ENCODE measurements at regions not wholly inside any gene's neighbourhood (a gene's known extent, or its start where the extent isn't known, plus 50 kb on each side); places are given as distances from the start of the nearest gene placed in this dataset.

GRCh38 chr14:42293180-42293579 lies 686.5 kb downstream of the LRFN5 start:
- DNase-seq = no peak

DNA sequence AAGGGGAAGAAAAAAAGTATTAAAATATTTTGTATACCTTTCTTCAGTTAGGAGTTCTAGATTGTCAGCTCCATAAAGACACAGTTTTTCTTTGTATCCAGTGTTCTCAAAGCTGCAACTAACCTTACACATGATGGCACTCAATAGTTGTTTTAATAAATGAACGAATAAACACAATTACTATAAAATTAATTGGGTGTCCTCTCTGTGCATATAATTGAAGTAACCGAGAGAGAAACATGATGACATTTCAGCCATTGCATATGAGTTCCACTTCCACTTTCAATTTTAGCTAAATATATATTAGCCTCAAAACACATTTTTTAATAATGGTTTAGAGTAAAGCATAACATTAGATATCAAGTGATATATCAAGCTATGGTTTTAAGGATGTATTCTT lies 671.2 kb downstream of the LRFN5 start:
- DNase-seq = no peak

DNA sequence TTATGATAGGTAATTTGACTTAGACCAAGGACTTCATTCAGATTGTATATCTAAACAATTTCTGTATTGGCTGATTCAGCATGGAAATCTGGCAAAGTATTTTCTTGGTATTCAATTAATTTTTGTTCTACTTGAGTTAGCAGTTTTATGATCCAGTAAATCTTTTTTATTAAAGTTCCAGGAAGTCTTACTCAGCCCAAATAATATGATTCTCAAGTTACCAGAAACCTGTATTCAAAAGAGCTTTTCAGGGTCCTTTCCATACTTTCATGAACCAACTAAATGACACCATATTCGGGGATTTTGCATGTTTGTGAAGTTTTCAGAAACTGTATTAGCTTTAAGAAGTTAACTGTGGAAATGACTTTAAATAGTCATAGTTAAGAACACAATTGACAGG lies 662.6 kb downstream of the LRFN5 start:
- DNase-seq = no peak

- DNase-seq = no peak
Observed at GRCh38 chr14:42248131-42248530, 641.5 kb downstream of the LRFN5 start.

GRCh38 chr14:42241101-42241500 lies 634.4 kb downstream of the LRFN5 start:
- no peak for DNase-seq

GRCh38 chr14:42229976-42230375 lies 623.3 kb downstream of the LRFN5 start:
- no peak for DNase-seq

DNA sequence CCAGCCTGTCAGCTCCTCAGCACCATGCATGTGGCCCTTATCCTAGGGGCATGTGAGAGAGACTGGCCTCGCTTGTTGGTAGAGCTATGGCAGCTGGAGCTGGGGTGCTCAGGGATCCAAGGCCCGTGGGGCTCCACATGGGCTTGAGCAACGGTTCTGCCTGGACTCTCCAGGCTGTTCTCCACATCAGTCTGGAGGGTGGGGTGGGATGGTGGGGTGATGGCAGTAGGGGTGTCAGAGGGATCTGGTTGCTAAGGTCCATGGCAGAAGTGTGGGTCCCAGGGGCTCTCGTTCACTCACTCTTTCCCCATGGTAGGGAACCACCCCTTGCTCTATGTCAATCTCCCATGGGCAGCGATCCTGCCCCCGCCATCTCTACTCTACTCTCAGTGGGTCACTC lies 622.6 kb downstream of the LRFN5 start:
- DNase-seq = no peak

- no peak for DNase-seq
Observed at GRCh38 chr14:42228611-42229010, 621.9 kb downstream of the LRFN5 start.

DNA sequence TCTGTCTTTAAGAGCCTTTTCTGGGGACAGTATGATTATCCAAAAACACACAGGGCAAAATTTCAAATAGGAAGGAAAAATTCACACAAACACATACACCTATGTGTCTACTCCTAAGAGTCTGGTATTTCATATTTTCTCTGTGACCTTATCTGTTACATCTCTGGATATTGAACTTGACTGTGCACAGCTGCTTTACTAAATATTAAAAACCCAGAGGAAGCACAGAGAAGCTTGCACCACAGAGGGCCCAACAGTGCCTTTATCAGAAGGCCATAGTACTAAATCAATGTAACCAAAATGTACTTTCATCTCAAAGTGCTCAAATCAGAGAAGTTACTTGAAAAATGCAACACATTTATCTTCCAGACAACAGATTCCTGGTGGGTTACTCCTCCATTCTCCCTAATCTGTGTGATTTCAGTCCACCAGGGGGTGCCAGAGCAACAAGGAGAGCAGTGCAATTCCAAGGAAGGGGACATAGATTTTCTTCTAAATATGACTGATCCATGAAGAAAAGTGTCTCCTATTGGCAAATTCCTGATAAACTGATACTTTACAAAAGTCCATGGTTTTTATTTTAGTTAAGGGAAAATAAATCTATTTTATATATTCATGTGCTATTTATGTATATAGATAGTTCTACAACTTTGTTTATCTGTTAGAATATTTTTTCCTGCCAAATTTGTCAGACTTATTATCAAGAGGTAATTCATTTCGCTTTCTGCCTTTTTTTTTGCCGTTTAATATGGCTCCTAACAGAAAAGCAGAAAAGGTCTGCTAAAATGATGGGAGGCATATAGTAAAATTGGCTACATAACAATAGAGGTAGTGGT lies 617.6 kb downstream of the LRFN5 start:
- DNase-seq = peak; percentile 51

DNA sequence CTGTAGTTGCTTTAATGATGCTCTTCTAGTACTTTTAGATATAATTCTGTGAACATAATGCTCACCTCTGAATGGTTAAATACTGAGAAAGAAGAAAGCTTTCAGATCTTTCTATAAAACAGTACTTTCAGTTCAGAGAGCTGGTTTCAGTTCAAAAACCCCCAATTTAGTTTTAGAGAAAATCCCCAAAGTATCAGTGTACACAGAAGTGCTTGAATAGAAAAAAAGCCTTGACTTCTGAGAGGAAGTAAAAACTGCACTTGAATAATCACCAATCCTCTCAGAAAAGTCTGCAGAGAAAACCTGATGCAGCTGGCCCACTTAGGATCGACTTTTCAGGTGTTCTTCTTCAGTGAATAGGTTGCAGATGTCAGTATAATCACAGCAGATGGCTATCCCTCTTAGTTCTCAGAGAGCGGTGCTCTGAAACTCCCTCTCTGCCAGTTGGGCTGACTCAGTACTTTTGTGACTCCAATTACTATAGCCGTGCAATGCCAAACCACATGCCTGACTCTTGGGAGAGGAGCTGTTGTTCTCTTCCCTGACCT lies 616.3 kb downstream of the LRFN5 start:
- no peak for DNase-seq

DNA sequence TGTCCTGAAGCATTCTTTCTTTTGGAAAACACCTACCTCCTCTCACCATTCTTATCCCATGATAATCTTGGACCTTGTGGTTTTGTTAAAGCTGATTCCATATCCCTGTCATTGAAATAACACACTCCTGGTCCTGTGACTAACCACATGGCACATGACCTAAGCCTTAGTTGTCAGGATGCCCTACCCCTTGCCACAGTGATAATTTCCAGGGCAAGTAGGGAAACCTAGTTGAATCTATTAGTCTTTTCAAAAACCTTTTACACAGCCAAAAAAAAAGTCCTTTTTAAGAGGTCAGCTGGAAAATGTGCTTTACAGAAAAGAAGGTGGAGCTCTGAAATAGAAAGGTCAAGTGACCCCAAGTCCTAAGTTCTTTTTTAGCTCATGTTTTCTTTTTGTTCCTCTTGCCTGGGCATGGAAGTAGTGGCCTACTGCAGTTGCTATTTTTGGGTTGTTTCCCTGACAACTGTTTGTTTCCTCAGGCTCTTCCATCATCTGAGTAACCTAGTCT lies 608.4 kb downstream of the LRFN5 start:
- no peak for DNase-seq

- no peak for DNase-seq
Observed at GRCh38 chr14:42200957-42201356, 594.3 kb downstream of the LRFN5 start.

DNA sequence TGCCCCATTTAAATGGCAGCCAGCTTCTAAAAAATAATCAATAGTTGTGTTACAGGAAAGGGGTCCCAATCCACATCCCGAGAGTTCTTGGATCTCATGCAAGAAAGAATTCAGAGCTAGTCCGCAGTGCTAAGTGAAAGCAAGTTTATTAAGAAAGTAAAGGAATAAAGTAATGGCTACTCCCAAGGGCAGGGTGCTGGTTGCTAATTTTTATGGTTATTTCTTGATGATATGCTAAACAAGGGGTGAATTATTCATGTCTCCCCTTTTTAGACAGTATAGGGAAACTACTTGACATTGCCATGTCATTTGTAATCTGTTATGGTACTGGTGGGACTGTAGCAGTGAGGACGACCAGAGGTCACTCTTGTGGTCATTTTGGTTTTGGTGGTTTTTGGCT lies 591.3 kb downstream of the LRFN5 start:
- no peak for DNase-seq

GRCh38 chr14:42192738-42193653 lies 586.3 kb downstream of the LRFN5 start:
- no peak for DNase-seq

GRCh38 chr14:42190744-42191143 lies 584.1 kb downstream of the LRFN5 start:
- DNase-seq = no peak

DNA sequence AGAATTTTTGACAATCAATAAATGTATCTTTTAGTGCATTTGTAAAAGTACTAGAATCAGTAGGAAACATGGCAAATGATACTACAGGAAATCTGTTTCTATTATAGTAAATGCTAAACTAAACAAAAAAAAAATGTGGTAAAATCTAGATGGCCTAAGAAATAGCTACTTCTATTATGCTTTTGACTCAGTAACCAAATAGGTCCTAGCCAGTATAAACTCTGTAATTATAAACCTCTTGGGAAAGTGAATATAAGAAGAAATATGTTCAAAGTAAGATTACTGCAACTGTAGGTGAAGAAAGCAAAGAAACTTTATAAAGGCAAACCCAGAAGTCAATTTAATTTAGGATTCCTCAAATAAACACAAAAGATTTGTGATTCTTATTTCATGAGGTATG lies 581.2 kb downstream of the LRFN5 start:
- no peak for DNase-seq

GRCh38 chr14:42185718-42186117 lies 579.0 kb downstream of the LRFN5 start:
- DNase-seq = no peak

GRCh38 chr14:42174357-42174756 lies 567.7 kb downstream of the LRFN5 start:
- DNase-seq = no peak

GRCh38 chr14:42173206-42173605 lies 566.5 kb downstream of the LRFN5 start:
- no peak for DNase-seq

DNA sequence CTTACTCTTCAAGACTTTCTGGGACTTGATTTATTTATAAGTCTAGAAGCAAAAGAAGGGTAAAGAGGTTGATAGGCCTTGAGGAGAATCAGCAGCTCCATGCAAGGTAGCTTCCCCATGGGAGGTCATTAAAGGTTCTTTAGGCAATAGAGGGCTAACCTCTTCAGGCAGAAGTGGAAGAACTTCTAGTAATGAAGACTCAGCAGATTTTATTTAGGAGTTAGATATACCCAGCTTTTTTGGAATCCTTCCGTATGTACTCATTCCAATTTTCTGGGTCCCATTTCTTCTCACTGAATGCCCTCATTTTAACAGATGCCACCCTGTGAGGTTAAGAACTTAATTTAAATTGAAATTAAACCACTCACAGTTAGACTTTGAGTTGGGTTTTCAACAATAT lies 565.6 kb downstream of the LRFN5 start:
- DNase-seq = no peak

- DNase-seq = no peak
Observed at GRCh38 chr14:42163136-42163535, 556.5 kb downstream of the LRFN5 start.

GRCh38 chr14:42159138-42159537 lies 552.5 kb downstream of the LRFN5 start:
- no peak for DNase-seq

GRCh38 chr14:42149609-42150261 lies 543.1 kb downstream of the LRFN5 start:
- DNase-seq = no peak
